Stomach (tissue), 4 donors: ENCODE measurements at regions not wholly inside any gene's neighbourhood (a gene's known extent, or its start where the extent isn't known, plus 50 kb on each side); places are given as distances from the start of the nearest gene placed in this dataset.

ENCODE experiments used
- EP300 ChIP-seq: sonication (generic); formaldehyde crosslinking; IDR thresholded peaks from one replicate; pipeline ENCODE4 v1.6.1; 2017; ENCODE audit warnings: antibody characterized with exemption
- POLR2A ChIP-seq, 4 donors: fragments of 450-650 bp; IDR thresholded peaks; one replicate each; pipeline ENCODE4 v1.6.1; 2016; ENCODE audit warnings: antibody characterized with exemption in 4 of 4, control low read depth in 2 of 4, mild to moderate bottlenecking in 1 of 4, moderate library complexity in 1 of 4
- TF ChIP-seq, protein P1 (sequence below), 7 experiments: fragments of 450-650 bp in 4 of 7; fragments of 200-600 bp in 3 of 7; sonication (generic) in 3 of 7; IDR thresholded peaks; one replicate each; pipeline ENCODE4 v1.5.1; 2016 to 2019; ENCODE audit warnings: antibody characterized with exemption in 7 of 7, control low read depth in 2 of 7, mild to moderate bottlenecking in 1 of 7

DNA sequence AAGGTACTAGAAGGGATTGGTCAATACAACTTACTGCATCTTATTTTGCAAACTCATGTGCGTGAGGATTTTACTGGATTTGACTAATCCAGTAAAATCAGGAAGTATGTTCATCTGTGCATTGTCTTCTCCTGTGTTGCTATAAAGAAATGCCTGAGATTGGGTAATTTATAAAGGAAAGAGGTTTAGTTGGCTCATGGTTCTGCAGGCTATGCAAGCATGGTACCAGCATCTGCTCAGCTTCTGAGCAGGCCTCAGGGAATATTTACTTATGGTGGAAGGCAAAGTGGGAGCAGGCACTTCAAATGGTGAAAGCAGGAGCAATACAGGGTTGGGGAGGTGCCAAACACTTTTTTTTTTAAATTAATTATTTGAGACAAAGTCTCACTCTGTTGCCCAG is 2199.5 kb upstream of the WWC1 start:
- TF ChIP-seq, protein P1, sequence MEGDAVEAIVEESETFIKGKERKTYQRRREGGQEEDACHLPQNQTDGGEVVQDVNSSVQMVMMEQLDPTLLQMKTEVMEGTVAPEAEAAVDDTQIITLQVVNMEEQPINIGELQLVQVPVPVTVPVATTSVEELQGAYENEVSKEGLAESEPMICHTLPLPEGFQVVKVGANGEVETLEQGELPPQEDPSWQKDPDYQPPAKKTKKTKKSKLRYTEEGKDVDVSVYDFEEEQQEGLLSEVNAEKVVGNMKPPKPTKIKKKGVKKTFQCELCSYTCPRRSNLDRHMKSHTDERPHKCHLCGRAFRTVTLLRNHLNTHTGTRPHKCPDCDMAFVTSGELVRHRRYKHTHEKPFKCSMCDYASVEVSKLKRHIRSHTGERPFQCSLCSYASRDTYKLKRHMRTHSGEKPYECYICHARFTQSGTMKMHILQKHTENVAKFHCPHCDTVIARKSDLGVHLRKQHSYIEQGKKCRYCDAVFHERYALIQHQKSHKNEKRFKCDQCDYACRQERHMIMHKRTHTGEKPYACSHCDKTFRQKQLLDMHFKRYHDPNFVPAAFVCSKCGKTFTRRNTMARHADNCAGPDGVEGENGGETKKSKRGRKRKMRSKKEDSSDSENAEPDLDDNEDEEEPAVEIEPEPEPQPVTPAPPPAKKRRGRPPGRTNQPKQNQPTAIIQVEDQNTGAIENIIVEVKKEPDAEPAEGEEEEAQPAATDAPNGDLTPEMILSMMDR (IDR thresholded peaks at IDR 0.05), result no peak
- TF ChIP-seq POLR2A (IDR thresholded peaks at IDR 0.05) (no peak), EP300 (no peak)
